ENCODE measurements at regions not wholly inside any gene's neighbourhood (a gene's known extent, or its start where the extent isn't known, plus 50 kb on each side); places are given as distances from the start of the nearest gene placed in this dataset.
"Not testable (repeated sequence)": the region's sequence is repeated elsewhere in the genome, so short reads cannot be mapped to it uniquely, and the experiment has no call there.

GRCh38 chrX:80508083-80508482 is 87.8 kb downstream of the TENT5D start:
- not testable (repeated sequence) for DNase-seq (ENCODE audit: low spot score); ATAC-seq (ENCODE audit: low FRiP score)

- peak; percentile 88 for ATAC-seq (ENCODE audit: low FRiP score)
- no peak for TF ChIP-seq CTCF (IDR thresholded peaks at IDR 0.05)
- no peak for DNase-seq (ENCODE audit: low spot score)
Observed at GRCh38 chrX:80511969-80512760, 91.9 kb downstream of the TENT5D start.

GRCh38 chrX:80512924-80513323 is 92.7 kb downstream of the TENT5D start:
- no peak for TF ChIP-seq CTCF (IDR thresholded peaks at IDR 0.05)
- DNase-seq (ENCODE audit: low spot score) (no peak), ATAC-seq (ENCODE audit: low FRiP score) (no peak)

GRCh38 chrX:80513625-80514024 is 93.4 kb downstream of the TENT5D start:
- DNase-seq (ENCODE audit: low spot score) = no peak
- TF ChIP-seq CTCF (IDR thresholded peaks at IDR 0.05) = no peak

GRCh38 chrX:80537096-80537495 is 116.8 kb downstream of the TENT5D start:
- ATAC-seq (ENCODE audit: low FRiP score) = no peak
- no peak for TF ChIP-seq CTCF (IDR thresholded peaks at IDR 0.05)
- no peak for DNase-seq (ENCODE audit: low spot score)

More at GRCh38 chrX:80513625-80514024, 93.4 kb downstream of the TENT5D start:
- no peak for ATAC-seq (ENCODE audit: low FRiP score)

- no peak for DNase-seq (ENCODE audit: low spot score)
- no peak for ATAC-seq (ENCODE audit: low FRiP score)
Observed at GRCh38 chrX:80550722-80551121, 130.5 kb downstream of the TENT5D start.

GRCh38 chrX:80556148-80556547 is 135.9 kb downstream of the TENT5D start:
- DNase-seq (ENCODE audit: low spot score) (no peak), ATAC-seq (ENCODE audit: low FRiP score) (no peak)
- no peak for TF ChIP-seq CTCF (IDR thresholded peaks at IDR 0.05)

More at GRCh38 chrX:80550722-80551121, 130.5 kb downstream of the TENT5D start:
- no peak for TF ChIP-seq CTCF (IDR thresholded peaks at IDR 0.05)

Measured in omental fat pad (tissue), 3 donors.